Neural cell (in vitro differentiated cells): ENCODE measurements at regions not wholly inside any gene's neighbourhood (a gene's known extent, or its start where the extent isn't known, plus 50 kb on each side); places are given as distances from the start of the nearest gene placed in this dataset.

Experiments used
- H2AFZ ChIP-seq: fragments of 200-600, 300-800 bp; sonication (generic), shearing (Covaris generic); 2 replicates; pipeline ENCODE4 v1.6.0; 2014; ENCODE audit warnings: low read depth, mild to moderate bottlenecking, antibody characterized with exemption, low read length, moderate library complexity
- H3F3A ChIP-seq: fragments of 200-600 bp; shearing (Covaris generic); 2 replicates; pipeline ENCODE4 v1.6.1; 2016; ENCODE audit warnings: mild to moderate bottlenecking, moderate library complexity, mixed read lengths, antibody characterized with exemption, low read length; ENCODE audit not compliant: insufficient read depth, poor library complexity, severe bottlenecking
- H3K27ac ChIP-seq: fragments of 200-600, 300-800 bp; sonication (generic), shearing (Covaris generic); 2 replicates; pipeline ENCODE4 v1.5.1; 2014; ENCODE audit warnings: mild to moderate bottlenecking, low read length, moderate library complexity
- H3K27me3 ChIP-seq: fragments of 300-800, 200-600 bp; sonication (generic), shearing (Covaris generic); 2 replicates; pipeline ENCODE4 v1.6.0; 2014; ENCODE audit warnings: mild to moderate bottlenecking, low read depth, low read length, moderate library complexity; ENCODE audit not compliant: insufficient read depth
- H3K36me3 ChIP-seq: fragments of 300-800, 200-600 bp; sonication (generic), shearing (Covaris generic); 2 replicates; pipeline ENCODE4 v1.5.1; 2014; ENCODE audit warnings: mild to moderate bottlenecking, antibody characterized with exemption, low read length, moderate library complexity; ENCODE audit not compliant: insufficient read depth
- H3K4me2 ChIP-seq: fragments of 300-800, 200-600 bp; sonication (generic), shearing (Covaris generic); 2 replicates; pipeline ENCODE4 v1.6.0; 2014; ENCODE audit warnings: mild to moderate bottlenecking, low read length
- H3K4me3 ChIP-seq: fragments of 300-800, 200-600 bp; sonication (generic), shearing (Covaris generic); 2 replicates; pipeline ENCODE4 v1.5.1; 2014; ENCODE audit warnings: mild to moderate bottlenecking, low read length, moderate library complexity
- H3K79me2 ChIP-seq: fragments of 200-600 bp; shearing (Covaris generic); replicated peaks from 2 replicates; pipeline ENCODE4 v1.6.0; 2014; ENCODE audit warnings: mild to moderate bottlenecking, low read length, moderate library complexity; ENCODE audit not compliant: insufficient read depth
- H3K9ac ChIP-seq: fragments of 300-800, 200-600 bp; sonication (generic), shearing (Covaris generic); 2 replicates; pipeline ENCODE4 v1.6.1; 2016; ENCODE audit warnings: mild to moderate bottlenecking, low read length, mixed read lengths
- H3K9me2 ChIP-seq: fragments of 200-600 bp; shearing (Covaris generic); 2 replicates; pipeline ENCODE4 v1.6.1; 2016; ENCODE audit warnings: mild to moderate bottlenecking, low read length, mixed read lengths; ENCODE audit not compliant: insufficient read depth
- H3K9me3 ChIP-seq: fragments of 200-600, 300-800 bp; sonication (generic), shearing (Covaris generic); 2 replicates; pipeline ENCODE4 v1.6.1; 2016; ENCODE audit warnings: mild to moderate bottlenecking, mixed run types, low read length, moderate library complexity, mixed read lengths
- H4K20me1 ChIP-seq: fragments of 200-600 bp; shearing (Covaris generic); 2 replicates; pipeline ENCODE4 v1.6.1; 2016; ENCODE audit warnings: mild to moderate bottlenecking, mixed run types; ENCODE audit not compliant: insufficient read depth
- CTCF ChIP-seq: fragments of 450-650 bp; IDR thresholded peaks from 2 replicates; pipeline ENCODE4 v1.5.1; 2014; ENCODE audit warnings: antibody characterized with exemption, mild to moderate bottlenecking, moderate library complexity; ENCODE audit not compliant: poor library complexity, severe bottlenecking
- EP300 ChIP-seq: fragments of 450-650 bp; conservative IDR thresholded peaks from 2 replicates; pipeline ENCODE4 v1.6.1; 2014; ENCODE audit warnings: antibody characterized with exemption, mild to moderate bottlenecking, moderate library complexity; ENCODE audit not compliant: poor library complexity, severe bottlenecking
- EZH2 ChIP-seq: fragments of 200-600, 300-800 bp; shearing (Covaris generic), sonication (generic); IDR thresholded peaks from 2 replicates; pipeline ENCODE4 v1.6.1; 2014; ENCODE audit warnings: antibody characterized with exemption, low read length, borderline replicate concordance, mild to moderate bottlenecking; ENCODE audit not compliant: insufficient read depth, poor library complexity, severe bottlenecking
- MXI1 ChIP-seq: fragments of 450-650 bp; conservative IDR thresholded peaks from 2 replicates; pipeline ENCODE4 v1.6.1; 2014; ENCODE audit warnings: antibody characterized with exemption, mild to moderate bottlenecking; ENCODE audit not compliant: poor library complexity, severe bottlenecking
- POLR2AphosphoS5 ChIP-seq: IDR thresholded peaks from 2 replicates; pipeline ENCODE4 v1.6.1; 2012
- RAD21 ChIP-seq: fragments of 450-650 bp; conservative IDR thresholded peaks from 2 replicates; pipeline ENCODE4 v1.6.1; 2014; ENCODE audit warnings: antibody characterized with exemption, mild to moderate bottlenecking, moderate library complexity
- REST ChIP-seq: IDR thresholded peaks from 2 replicates; pipeline ENCODE4 v1.6.1; 2012; ENCODE audit warnings: borderline replicate concordance
- SMC3 ChIP-seq: fragments of 450-650 bp; conservative IDR thresholded peaks from 2 replicates; pipeline ENCODE4 v1.6.1; 2014; ENCODE audit warnings: antibody characterized with exemption, mild to moderate bottlenecking, moderate library complexity; ENCODE audit not compliant: poor library complexity
- TAF1 ChIP-seq: IDR thresholded peaks from 2 replicates; pipeline ENCODE4 v1.6.1; 2012; ENCODE audit warnings: low read depth

- no peak overlapping the region for H3K9ac ChIP-seq
- H3K27me3 ChIP-seq = no peaks in the 10 kb centered on the region
- H3F3A ChIP-seq = no peaks in the 10 kb centered on the region
- no peak overlapping the region for H2AFZ ChIP-seq
- no peak overlapping the region for H3K4me2 ChIP-seq
- no peak overlapping the region for H3K27ac ChIP-seq
- no peaks in the 10 kb centered on the region for H3K9me3 ChIP-seq
- TF ChIP-seq REST = no peak
- TF ChIP-seq EP300 = no peak
- no peak for TF ChIP-seq TAF1
- no peak for TF ChIP-seq EZH2
- no peak for TF ChIP-seq POLR2AphosphoS5
- TF ChIP-seq RAD21 = no peak
- no peak for TF ChIP-seq SMC3
- no peak for TF ChIP-seq CTCF
- no peaks in the 10 kb centered on the region for H3K79me2 ChIP-seq
- H3K4me3 ChIP-seq = no peak overlapping the region
- no peaks in the 10 kb centered on the region for H3K9me2 ChIP-seq
- no peaks in the 10 kb centered on the region for H3K36me3 ChIP-seq
- no peaks in the 10 kb centered on the region for H4K20me1 ChIP-seq
Observed at GRCh38 chr6:137361701-137362100, 132.5 kb downstream of the OLIG3 start.

GRCh38 chr6:137358273-137358672 is 135.9 kb downstream of the OLIG3 start:
- no peaks in the 10 kb centered on the region for H4K20me1 ChIP-seq
- no peak overlapping the region for H3K9ac ChIP-seq
- no peak overlapping the region for H3K27ac ChIP-seq
- no peaks in the 10 kb centered on the region for H3K36me3 ChIP-seq
- TF ChIP-seq RAD21 = no peak
- H3K9me2 ChIP-seq = no peaks in the 10 kb centered on the region
- H3K4me3 ChIP-seq = no peak overlapping the region
- no peaks in the 10 kb centered on the region for H3K79me2 ChIP-seq
- no peak overlapping the region for H2AFZ ChIP-seq
- H3K9me3 ChIP-seq = no peaks in the 10 kb centered on the region
- no peaks in the 10 kb centered on the region for H3F3A ChIP-seq
- H3K4me2 ChIP-seq = no peak overlapping the region
- no peaks in the 10 kb centered on the region for H3K27me3 ChIP-seq

- no peak overlapping the region for H3K4me3 ChIP-seq
- no peak overlapping the region for H3K9ac ChIP-seq
- no peaks in the 10 kb centered on the region for H3K36me3 ChIP-seq
- TF ChIP-seq CTCF = no peak
- TF ChIP-seq REST = no peak
- TF ChIP-seq SMC3 = no peak
- TF ChIP-seq EZH2 = no peak
- TF ChIP-seq RAD21 = no peak
- no peak for TF ChIP-seq TAF1
- TF ChIP-seq EP300 = no peak
- no peak for TF ChIP-seq MXI1
- TF ChIP-seq POLR2AphosphoS5 = no peak
- H3K9me2 ChIP-seq = no peaks in the 10 kb centered on the region
- no peak overlapping the region for H3K27ac ChIP-seq
- no peaks in the 10 kb centered on the region for H3K9me3 ChIP-seq
- H3K4me2 ChIP-seq = no peak overlapping the region
- H3K79me2 ChIP-seq = no peaks in the 10 kb centered on the region
- H4K20me1 ChIP-seq = no peaks in the 10 kb centered on the region
- no peaks in the 10 kb centered on the region for H3F3A ChIP-seq
- H3K27me3 ChIP-seq = no peaks in the 10 kb centered on the region
- H2AFZ ChIP-seq = no peak overlapping the region
Observed at GRCh38 chr6:137357948-137358266, 136.3 kb downstream of the OLIG3 start.
